ENCODE measurements at regions not wholly inside any gene's neighbourhood (a gene's known extent, or its start where the extent isn't known, plus 50 kb on each side); places are given as distances from the start of the nearest gene placed in this dataset.
A peak's percentile ranks its signal among the peaks of the same experiment; 100 is the strongest.
"Not testable (repeated sequence)": the region's sequence is repeated elsewhere in the genome, so short reads cannot be mapped to it uniquely, and the experiment has no call there.

GRCh38 chr5:179400020-179400419 is 54.8 kb upstream of the ADAMTS2 start:
- no peak overlapping the region for H3K9ac ChIP-seq
- peaks cover 0 to 5% (median 0%) of the 10 kb centered on the region in 11 experiments; a peak in 1 of 22 replicates for H3K36me3 ChIP-seq
- peaks cover 0 to 12% (median 0%) of the 10 kb centered on the region in 10 experiments; a peak in 3 of 20 replicates for H3K4me1 ChIP-seq
- peak overlapping the region in 2 of 10 experiments; percentile 5 to 31; a peak in 1 of 20 replicates for H3K4me3 ChIP-seq
- H3K27me3 ChIP-seq, result no peaks in the 10 kb centered on the region
- H3K4me2 ChIP-seq, result no peak overlapping the region
- H3K27ac ChIP-seq, result no peak overlapping the region
- TF ChIP-seq Cebpa-rat (IDR thresholded peaks at IDR 0.05), result no peak
- H4K20me1 ChIP-seq, result no peaks in the 10 kb centered on the region
- H3K9me3 ChIP-seq (replicated peaks in 1 of 11), result peaks cover 59 to 84% (median 71%) of the 10 kb centered on the region in 11 experiments

GRCh38 chr5:179399327-179399726 is 54.1 kb upstream of the ADAMTS2 start:
- not testable (repeated sequence) for H3K27ac ChIP-seq, H3K27me3 ChIP-seq, H3K9ac ChIP-seq, H3K4me2 ChIP-seq, H3K36me3 ChIP-seq, H4K20me1 ChIP-seq, H3K4me3 ChIP-seq
- H3K9me3 ChIP-seq (replicated peaks in 1 of 11), result peaks cover 66 to 91% (median 77%) of the 10 kb centered on the region in 11 experiments
- peaks cover 0 to 12% (median 0%) of the 10 kb centered on the region in 10 experiments; a peak in 3 of 20 replicates for H3K4me1 ChIP-seq

DNA sequence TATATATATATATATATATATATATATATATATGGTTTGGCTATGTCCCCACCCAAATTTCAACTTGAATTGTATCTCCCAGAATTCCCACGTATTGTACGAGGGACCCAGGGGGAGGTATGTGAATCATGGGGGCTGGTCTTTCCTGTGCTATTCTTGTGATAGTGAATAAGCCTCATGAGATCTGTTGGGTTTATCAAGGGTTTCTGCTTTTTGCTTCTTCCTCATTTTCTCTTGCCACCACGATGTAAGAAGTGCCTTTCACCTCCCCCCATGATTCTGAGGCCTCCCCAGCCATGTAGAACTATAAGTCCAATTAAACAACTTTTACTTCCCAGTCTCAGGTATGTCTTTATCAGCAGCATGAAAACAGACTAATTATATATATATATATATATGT is 52.3 kb upstream of the ADAMTS2 start:
- Histone ChIP-seq H3K36me3 (peaks cover 0 to 5% (median 0%) of the 10 kb centered on the region in 11 experiments; a peak in 2 of 22 replicates), H4K20me1 (no peaks in the 10 kb centered on the region), H3K27ac (peak overlapping the region in 2 of 11 experiments; percentile 61 to 76; a peak in 6 of 22 replicates), H3K4me3 (no peak overlapping the region), H3K9me3 (replicated peaks in 1 of 11) (peaks cover 74 to 95% (median 87%) of the 10 kb centered on the region in 11 experiments), H3K9ac (no peak overlapping the region), H3K4me2 (no peak overlapping the region), H3K4me1 (peaks cover 0 to 12% (median 0%) of the 10 kb centered on the region in 10 experiments; a peak in 3 of 20 replicates), H3K27me3 (no peaks in the 10 kb centered on the region)
- TF ChIP-seq Cebpa-rat (IDR thresholded peaks at IDR 0.05), result no peak
